GM12878 (cell line): ENCODE measurements at regions not wholly inside any gene's neighbourhood (a gene's known extent, or its start where the extent isn't known, plus 50 kb on each side); places are given as distances from the start of the nearest gene placed in this dataset.

Source experiments
- ATAC-seq: fragments of 200-7000 bp; cut with Tn5 transposase; 3 replicates; pipeline ENCODE4 v1.9.1; 2020; ENCODE audit warnings: mild to moderate bottlenecking, moderate library complexity
- BruUV-seq: library from RNA; stranded (reverse); fragments of 400-500 nt; replicated peaks from 2 replicates; lab custom pipeline; 2021; lab: Mats Ljungman, UMichigan
- CTCF ChIA-PET: fragments of 300-600 bp; sonication (Branson Sonifier 250); formaldehyde crosslinking; extraction: SDS; loops from one replicate; lab custom pipeline; 2021; ENCODE audit warnings: inconsistent platforms; lab: Yijun Ruan, JAX
- POLR2A ChIA-PET: fragments of 350-600 bp; formaldehyde crosslinking; extraction: SDS; loops from one replicate; lab custom pipeline; 2021; ENCODE audit warnings: inconsistent platforms; lab: Charles Lee
- RAD21 ChIA-PET: fragments of 300-600 bp; sonication (Branson Sonifier 250); formaldehyde crosslinking; loops from one replicate; lab custom pipeline; 2023; ENCODE audit warnings: antibody characterized with exemption; ENCODE audit not compliant: unreplicated experiment; lab: Charles Lee
- SMC1A ChIA-PET: fragments of 300-600 bp; sonication (Branson Sonifier 250); formaldehyde crosslinking; loops from one replicate; lab custom pipeline; 2023; ENCODE audit not compliant: unreplicated experiment, uncharacterized antibody; lab: Charles Lee
- DNase-seq: peaks from one replicate; pipeline ENCODE4 v3.0.0-alpha.2; 2011; ENCODE audit warnings: low read depth, low spot score
- FAIRE-seq: peaks from 3 replicates; lab custom pipeline; 2011; peaks lifted over from hg19 to GRCh38; lab: Jason Lieb, UNC
- H2AFZ ChIP-seq: 2 replicates; pipeline ENCODE4 v1.6.0; 2011; ENCODE audit warnings: low read depth, low read length, control low read depth; ENCODE audit not compliant: control insufficient read depth
- H3K27ac ChIP-seq: 2 replicates; pipeline ENCODE4 v1.5.1; 2011; ENCODE audit warnings: control low read depth; ENCODE audit not compliant: control insufficient read depth, insufficient read depth
- H3K27me3 ChIP-seq, 2 experiments: replicated peaks in 1 of 2; 2 replicates each; pipeline versions ENCODE4 v1.6.0 to v1.6.1; 2011; ENCODE audit warnings: low read length in 1 of 2; ENCODE audit not compliant: control insufficient read depth in 2 of 2, insufficient read depth in 2 of 2
- H3K36me3 ChIP-seq, 2 experiments: 2 replicates each; pipeline ENCODE4 v1.5.1; 2011; ENCODE audit warnings: low read length in 1 of 2; ENCODE audit not compliant: control insufficient read depth in 2 of 2, insufficient read depth in 2 of 2
- H3K4me1 ChIP-seq: 2 replicates; pipeline ENCODE4 v1.6.1; 2011; ENCODE audit warnings: mild to moderate bottlenecking, low read length, moderate library complexity, mixed read lengths; ENCODE audit not compliant: control insufficient read depth, insufficient read depth
- H3K4me2 ChIP-seq: 2 replicates; pipeline ENCODE4 v1.6.0; 2011; ENCODE audit warnings: control low read depth; ENCODE audit not compliant: control insufficient read depth, insufficient read depth
- H3K4me3 ChIP-seq: fragments of 200-600 bp; sonication (generic); 2 replicates; pipeline ENCODE4 v1.5.1; 2016
- H3K79me2 ChIP-seq: 2 replicates; pipeline ENCODE4 v1.6.0; 2011; ENCODE audit warnings: low read length; ENCODE audit not compliant: control insufficient read depth, insufficient read depth
- H3K9ac ChIP-seq: 2 replicates; pipeline ENCODE4 v1.8.0; 2011; ENCODE audit warnings: low read length, control low read depth, mixed read lengths; ENCODE audit not compliant: control insufficient read depth, insufficient read depth
- H3K9me3 ChIP-seq: replicated peaks from 3 replicates; pipeline ENCODE4 v1.5.1; 2011; ENCODE audit warnings: mild to moderate bottlenecking, low read length; ENCODE audit not compliant: control insufficient read depth, insufficient read depth
- H4K20me1 ChIP-seq: 2 replicates; pipeline ENCODE4 v1.6.0; 2011; ENCODE audit not compliant: control insufficient read depth, insufficient read depth
- BHLHE40 ChIP-seq, 2 experiments: fragments of 450-650 bp in 1 of 2; IDR thresholded peaks; 2 replicates each; pipeline ENCODE4 v1.6.1; 2011 to 2017; ENCODE audit warnings: low read depth in 2 of 2, borderline replicate concordance in 1 of 2, improper control_type of control experiment in 1 of 2, low read length in 1 of 2, mild to moderate bottlenecking in 1 of 2
- BMI1 ChIP-seq: fragments of 450-650 bp; IDR thresholded peaks from 2 replicates; pipeline ENCODE4 v1.6.1; 2016; ENCODE audit warnings: mild to moderate bottlenecking, moderate library complexity, borderline replicate concordance
- CUX1 ChIP-seq: IDR thresholded peaks from 2 replicates; pipeline ENCODE4 v1.6.1; 2012; ENCODE audit warnings: improper control_type of control experiment, low read depth, low read length; ENCODE audit not compliant: insufficient replicate concordance
- KLF5 ChIP-seq: fragments of 450-650 bp; IDR thresholded peaks from 2 replicates; pipeline ENCODE4 v1.6.1; 2014; ENCODE audit warnings: mild to moderate bottlenecking; ENCODE audit not compliant: partially characterized antibody
- LARP7 ChIP-seq: fragments of 450-650 bp; IDR thresholded peaks from 2 replicates; pipeline ENCODE4 v1.6.1; 2017; ENCODE audit warnings: mild to moderate bottlenecking
- POLR2AphosphoS5 ChIP-seq: IDR thresholded peaks from 2 replicates; pipeline ENCODE4 v1.6.1; 2011; ENCODE audit warnings: mild to moderate bottlenecking, low read length, inconsistent platforms
- SIX5 ChIP-seq: IDR thresholded peaks from 2 replicates; pipeline ENCODE4 v1.6.1; 2011; ENCODE audit warnings: mild to moderate bottlenecking, low read depth, low read length, moderate library complexity; ENCODE audit not compliant: severe bottlenecking
- SREBF2 ChIP-seq: IDR thresholded peaks from 2 replicates; pipeline ENCODE4 v1.6.1; 2012; ENCODE audit warnings: mild to moderate bottlenecking, low read length
- SUZ12 ChIP-seq: fragments of 200-600 bp; sonication (generic); IDR thresholded peaks from one replicate; pipeline ENCODE4 v1.6.1; 2018; ENCODE audit warnings: antibody characterized with exemption, mild to moderate bottlenecking; ENCODE audit not compliant: unreplicated experiment
- TAF1 ChIP-seq: IDR thresholded peaks from 2 replicates; pipeline ENCODE4 v1.6.1; 2011; ENCODE audit warnings: mild to moderate bottlenecking, low read depth, low read length, borderline replicate concordance
- TARDBP ChIP-seq: IDR thresholded peaks from 2 replicates; pipeline ENCODE4 v1.6.1; 2016; ENCODE audit warnings: borderline replicate concordance
- ZBTB11 ChIP-seq: fragments of 450-650 bp; formaldehyde crosslinking; IDR thresholded peaks from 2 replicates; pipeline ENCODE4 v1.5.0; 2022; ENCODE audit warnings: mild to moderate bottlenecking, missing genetic modification characterization
- ZSCAN29 ChIP-seq: fragments of 450-650 bp; IDR thresholded peaks from 2 replicates; pipeline ENCODE4 v1.6.1; 2017; ENCODE audit warnings: mild to moderate bottlenecking, moderate library complexity
- WGBS: methylation state at CpG from one replicate; pipeline ENCODE4 v1.1.6; 2016; ENCODE audit warnings: low lambda C conversion rate; ENCODE audit not compliant: insufficient replicate concordance, insufficient coverage; ENCODE audit errors: missing lambda C conversion rate; 5-methylcytosine and 5-hydroxymethylcytosine counted together
- in situ Hi-C: fragments of 300-500 bp; cut with MboI; formaldehyde crosslinking; loops from 9 replicates; pipeline ENCODE4 v1.14.3; 2018; ENCODE audit warnings: mixed read lengths
- intact Hi-C: fragments of 100-400 bp; cut with micrococcal nuclease; formaldehyde crosslinking; loops from one replicate; pipeline ENCODE4 v1.14.2; 2022; ENCODE audit not compliant: unreplicated experiment
- TF ChIP-seq, protein P1 (sequence below): fragments of 450-650 bp; IDR thresholded peaks from 2 replicates; pipeline ENCODE4 v1.6.1; 2016; ENCODE audit warnings: mild to moderate bottlenecking

- no peak for TF ChIP-seq ZBTB11 (CRISPR knock-in tag)
Measured at GRCh38 chr3:157649511-157649910, 146.3 kb upstream of the VEPH1 start (continued).

GRCh38 chr3:157647820-157648219, 144.6 kb upstream of the VEPH1 start:
- BruUV-seq = no TSS peak
- no peaks in the 10 kb centered on the region for H3K79me2 ChIP-seq
- no peak overlapping the region for H2AFZ ChIP-seq
- POLR2A ChIA-PET = no interaction called here
- RAD21 ChIA-PET = no interaction called here
- H3K27ac ChIP-seq = no peak overlapping the region
- no peak overlapping the region for H3K4me2 ChIP-seq
- H3K4me1 ChIP-seq = no peaks in the 10 kb centered on the region
- no peaks in the 10 kb centered on the region for H3K36me3 ChIP-seq
- no peak overlapping the region for H3K9ac ChIP-seq
- ATAC-seq (no peak), DNase-seq (no peak), FAIRE-seq (no peak)
- no peaks in the 10 kb centered on the region; a peak in 1 of 4 replicates for H3K27me3 ChIP-seq
- H4K20me1 ChIP-seq = no peaks in the 10 kb centered on the region
- intact Hi-C loops (no loop called here), in situ Hi-C loops (no loop called here)
- no peaks in the 10 kb centered on the region for H3K9me3 ChIP-seq
- WGBS = 28% methylated on average over 4 of the region's 4 CpGs
- no peak overlapping the region for H3K4me3 ChIP-seq
- SMC1A ChIA-PET = no interaction called here
- CTCF ChIA-PET = no interaction called here
- TF ChIP-seq LARP7 = no peak
- TF ChIP-seq SUZ12 = no peak
- TF ChIP-seq, protein P1, sequence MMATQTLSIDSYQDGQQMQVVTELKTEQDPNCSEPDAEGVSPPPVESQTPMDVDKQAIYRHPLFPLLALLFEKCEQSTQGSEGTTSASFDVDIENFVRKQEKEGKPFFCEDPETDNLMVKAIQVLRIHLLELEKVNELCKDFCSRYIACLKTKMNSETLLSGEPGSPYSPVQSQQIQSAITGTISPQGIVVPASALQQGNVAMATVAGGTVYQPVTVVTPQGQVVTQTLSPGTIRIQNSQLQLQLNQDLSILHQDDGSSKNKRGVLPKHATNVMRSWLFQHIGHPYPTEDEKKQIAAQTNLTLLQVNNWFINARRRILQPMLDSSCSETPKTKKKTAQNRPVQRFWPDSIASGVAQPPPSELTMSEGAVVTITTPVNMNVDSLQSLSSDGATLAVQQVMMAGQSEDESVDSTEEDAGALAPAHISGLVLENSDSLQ = no peak
- TF ChIP-seq POLR2AphosphoS5 = no peak
- no peak for TF ChIP-seq TAF1
- no peak for TF ChIP-seq KLF5
- TF ChIP-seq BHLHE40 (IDR thresholded peaks at IDR 0.05; ENCODE audit: borderline replicate concordance in 1 of 2, low read depth in 2 of 2, low read length in 1 of 2) = no peak
- no peak for TF ChIP-seq ZSCAN29
- no peak for TF ChIP-seq TARDBP
- TF ChIP-seq BMI1 = no peak
- no peak for TF ChIP-seq SREBF2
- TF ChIP-seq SIX5 = no peak
- no peak for TF ChIP-seq CUX1
